CD1c-positive myeloid dendritic cell (primary cell): ENCODE measurements at regions not wholly inside any gene's neighbourhood (a gene's known extent, or its start where the extent isn't known, plus 50 kb on each side); places are given as distances from the start of the nearest gene placed in this dataset.

Source experiments
- DNase-seq: peaks from one replicate; pipeline ENCODE4 v3.0.0-alpha.2; 2016; ENCODE audit errors: extremely low spot score

- DNase-seq, result peak; percentile 21
These were observed 70.2 kb downstream of the CLDN1 start for GRCh38 chr3:190252080-190252479.

DNA sequence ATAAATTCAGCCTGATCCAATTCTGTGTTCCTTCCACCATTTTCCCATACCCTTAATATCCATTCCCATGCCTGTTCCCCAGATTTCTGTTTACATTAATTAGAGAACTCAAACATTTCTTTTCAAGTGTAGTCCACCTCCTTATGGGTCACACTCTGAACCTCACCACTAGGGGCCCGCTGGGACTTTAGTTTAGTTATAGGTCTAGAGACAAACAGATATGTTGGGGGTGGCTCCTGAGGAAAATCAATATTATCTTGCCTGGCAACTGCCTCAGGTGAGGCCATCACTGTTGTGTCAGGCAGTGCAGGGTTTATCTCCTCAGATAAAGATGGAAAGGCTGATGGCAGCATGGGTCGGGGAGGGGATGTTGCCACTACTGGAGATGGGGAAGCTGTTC, 72.8 kb downstream of the CLDN1 start:
- no peak for DNase-seq

DNA sequence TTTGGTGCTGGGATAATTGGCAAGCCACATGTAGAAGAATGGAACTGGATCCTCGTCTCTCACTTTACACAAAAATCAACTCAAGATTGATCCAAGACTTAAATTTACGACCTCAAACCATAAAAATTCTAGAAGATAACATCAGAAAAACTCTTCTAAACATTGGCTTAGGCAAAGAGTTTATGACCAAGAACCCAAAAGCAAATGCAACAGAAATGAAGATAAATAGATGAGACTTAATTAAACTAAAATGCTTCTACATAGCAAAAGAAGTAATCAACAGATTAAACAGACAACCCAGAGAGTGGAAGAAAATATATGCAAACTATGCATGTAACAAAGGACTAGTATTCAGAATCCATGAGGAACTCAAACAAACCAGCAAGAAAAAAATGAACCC, 80.1 kb downstream of the CLDN1 start:
- no peak for DNase-seq

- no peak for DNase-seq
These were observed 82.9 kb downstream of the CLDN1 start for GRCh38 chr3:190239325-190239724.

DNA sequence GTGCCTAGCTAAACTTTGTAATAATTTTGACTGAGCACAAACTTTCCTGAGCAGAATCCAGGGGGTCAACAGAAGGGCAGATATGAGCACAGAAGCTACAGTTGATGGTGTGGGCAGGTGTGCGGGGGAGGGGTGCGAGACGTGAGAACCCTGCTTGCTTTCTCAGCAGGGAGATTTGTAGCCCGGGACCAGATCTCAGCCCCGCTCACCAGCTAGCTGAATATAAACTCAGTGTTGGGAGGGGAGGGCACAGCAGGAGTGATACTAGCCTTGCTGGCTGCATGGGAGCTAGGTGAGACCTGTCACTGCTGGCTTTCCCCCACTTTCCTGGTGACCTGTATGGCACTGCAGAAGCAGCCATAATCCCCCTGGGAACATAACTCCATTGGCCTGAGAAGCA, 83.4 kb downstream of the CLDN1 start:
- no peak for DNase-seq

- no peak for DNase-seq
These were observed 87.6 kb downstream of the CLDN1 start for GRCh38 chr3:190234621-190235020.

GRCh38 chr3:190229632-190230424, 92.4 kb downstream of the CLDN1 start:
- peak; percentile 43 for DNase-seq

DNA sequence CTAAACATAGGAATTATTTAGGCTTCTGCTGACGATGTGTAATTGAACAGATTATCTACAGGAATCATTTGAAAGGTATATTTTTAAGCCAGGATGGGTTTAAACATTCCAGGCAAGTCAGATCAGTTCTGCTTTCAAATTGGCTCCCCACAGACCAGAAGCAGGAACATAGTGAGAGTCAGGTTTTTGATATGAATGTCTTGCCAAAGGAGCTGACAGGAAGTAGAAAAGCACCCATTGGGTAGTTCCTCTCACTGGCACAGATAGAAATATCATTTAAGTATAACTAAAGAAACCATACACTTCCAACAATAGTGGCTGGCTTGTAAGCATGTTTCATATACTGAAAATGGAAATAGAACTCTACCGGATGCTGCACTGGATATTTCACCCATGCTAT, 95.2 kb downstream of the CLDN1 start:
- peak; percentile 68 for DNase-seq

GRCh38 chr3:190224863-190225692, 97.2 kb downstream of the CLDN1 start:
- peak; percentile 59 for DNase-seq

DNA sequence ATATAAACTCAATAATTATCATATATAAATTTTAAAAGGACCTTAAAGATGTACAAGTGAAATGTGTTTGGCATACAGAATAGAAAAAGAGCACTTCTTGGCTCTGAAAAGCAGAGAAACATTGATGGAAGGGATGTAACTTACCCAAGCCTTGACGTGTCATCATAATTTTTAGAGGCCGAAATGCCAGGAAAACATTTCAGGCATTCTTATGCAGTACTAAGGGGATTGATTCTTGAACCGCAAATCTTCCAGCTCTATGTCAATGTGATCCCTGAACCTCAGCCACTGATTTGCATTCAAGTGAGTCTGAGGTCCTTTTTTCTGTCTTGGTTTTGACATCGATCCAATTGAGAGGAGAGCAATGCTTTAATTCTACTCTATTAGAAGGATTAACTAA, 97.8 kb downstream of the CLDN1 start:
- no peak for DNase-seq

DNA sequence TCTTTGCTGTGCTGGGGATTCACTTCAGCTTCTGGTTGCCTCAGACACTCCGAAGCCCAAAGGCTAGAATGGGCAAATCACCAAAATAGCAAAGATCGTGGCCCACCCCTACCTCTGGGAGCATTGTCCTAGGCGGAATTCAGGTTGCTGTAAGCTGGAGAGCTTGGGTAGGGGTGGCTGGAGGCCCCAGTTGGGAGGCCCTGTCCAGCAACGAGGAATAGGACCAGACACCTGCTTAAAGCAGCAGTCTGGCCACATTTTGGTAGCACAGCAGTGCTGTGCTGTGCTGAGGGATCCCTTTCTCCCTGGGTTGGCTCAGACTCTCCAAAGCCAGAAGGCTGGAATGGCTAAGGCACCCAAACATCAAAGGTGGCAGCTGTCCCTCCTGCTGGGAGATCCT, 99.3 kb downstream of the CLDN1 start:
- no peak for DNase-seq

- no peak for DNase-seq
These were observed 99.9 kb downstream of the CLDN1 start for GRCh38 chr3:190222360-190222759.

- no peak for DNase-seq
These were observed 99.7 kb upstream of the P3H2 start for GRCh38 chr3:190220362-190220761.

DNA sequence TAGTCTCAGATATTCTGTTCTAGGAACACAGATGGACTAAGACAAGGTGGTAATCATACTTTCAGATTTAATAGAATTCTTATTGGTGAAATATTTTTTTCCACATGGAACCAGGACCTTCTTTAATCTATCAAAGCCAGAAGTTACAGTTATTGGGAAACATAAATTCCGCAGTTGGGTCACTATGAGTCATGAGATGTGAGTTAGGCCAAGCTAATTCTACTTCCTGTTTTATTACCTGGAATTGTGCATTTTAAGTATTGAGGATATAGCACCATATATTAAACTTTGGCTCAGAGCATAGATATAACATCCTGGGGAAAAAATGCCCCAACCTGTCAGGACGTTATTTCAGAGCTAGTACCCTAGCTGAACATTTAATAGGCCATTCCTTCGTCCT, 96.4 kb upstream of the P3H2 start:
- DNase-seq, result peak; percentile 80

GRCh38 chr3:190213727-190214126, 93.0 kb upstream of the P3H2 start:
- no peak for DNase-seq

DNA sequence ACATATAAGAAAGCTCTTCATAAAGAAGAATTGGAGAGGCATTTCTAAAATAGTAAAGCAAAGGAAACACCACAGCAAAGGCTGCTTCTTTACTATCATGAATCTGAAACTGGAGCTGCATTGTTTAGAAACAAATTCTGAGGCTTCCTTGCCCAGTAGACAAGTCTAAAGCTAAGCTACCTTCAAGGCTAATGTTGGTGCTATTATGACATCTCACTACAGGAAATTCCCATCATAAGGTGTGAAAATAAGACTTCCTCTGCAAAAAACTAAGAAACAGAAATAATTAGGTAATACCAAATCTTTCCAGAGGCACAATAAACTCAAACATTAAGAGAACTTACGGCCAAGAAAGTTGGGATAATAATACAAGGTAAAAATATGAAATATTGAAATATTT, 89.9 kb upstream of the P3H2 start:
- no peak for DNase-seq

GRCh38 chr3:190209533-190209932, 88.8 kb upstream of the P3H2 start:
- DNase-seq, result no peak

- peak; percentile 21 for DNase-seq
These were observed 87.5 kb upstream of the P3H2 start for GRCh38 chr3:190208196-190208595.

DNA sequence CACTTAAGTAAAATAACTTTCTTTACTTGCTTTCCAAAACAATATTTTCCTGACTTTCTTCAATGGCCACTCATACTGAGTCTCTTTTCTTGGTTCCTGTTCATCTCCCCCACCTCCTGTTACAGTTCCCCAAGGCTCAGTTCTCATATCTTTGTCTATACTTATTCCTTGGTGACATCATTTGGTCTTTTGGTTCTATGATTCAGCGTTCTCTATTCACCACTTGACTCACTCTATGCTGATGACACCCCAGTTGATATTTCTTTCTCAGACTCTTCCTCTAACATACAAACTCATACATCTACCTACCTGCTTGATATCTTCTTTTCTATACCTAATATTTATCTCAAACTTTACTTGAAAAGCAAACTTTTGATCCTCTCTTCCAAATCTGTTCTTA, 85.0 kb upstream of the P3H2 start:
- DNase-seq, result peak; percentile 90

- DNase-seq, result no peak
These were observed 83.5 kb upstream of the P3H2 start for GRCh38 chr3:190204200-190204599.

DNA sequence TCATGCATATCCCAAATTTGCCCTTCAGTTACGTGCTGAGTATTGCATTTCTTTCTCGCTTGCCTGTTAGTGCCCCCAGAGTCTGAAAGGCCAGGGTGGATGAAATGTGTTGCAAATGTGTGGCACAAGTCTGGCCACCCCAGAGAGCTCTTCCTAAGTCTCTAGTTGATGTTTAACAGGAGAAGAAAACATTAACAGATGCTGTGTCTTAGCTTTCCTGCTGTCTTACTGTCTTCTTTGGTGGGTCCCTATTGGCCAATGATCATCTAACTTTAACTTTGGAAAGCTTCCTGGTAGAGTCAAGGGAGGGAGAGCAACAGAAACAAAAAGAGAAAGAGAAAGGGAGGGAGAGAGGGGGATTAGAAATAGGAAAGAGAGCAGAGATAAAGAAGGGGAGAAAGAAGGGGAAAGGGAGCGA, 76.7 kb upstream of the P3H2 start:
- no peak for DNase-seq

DNA sequence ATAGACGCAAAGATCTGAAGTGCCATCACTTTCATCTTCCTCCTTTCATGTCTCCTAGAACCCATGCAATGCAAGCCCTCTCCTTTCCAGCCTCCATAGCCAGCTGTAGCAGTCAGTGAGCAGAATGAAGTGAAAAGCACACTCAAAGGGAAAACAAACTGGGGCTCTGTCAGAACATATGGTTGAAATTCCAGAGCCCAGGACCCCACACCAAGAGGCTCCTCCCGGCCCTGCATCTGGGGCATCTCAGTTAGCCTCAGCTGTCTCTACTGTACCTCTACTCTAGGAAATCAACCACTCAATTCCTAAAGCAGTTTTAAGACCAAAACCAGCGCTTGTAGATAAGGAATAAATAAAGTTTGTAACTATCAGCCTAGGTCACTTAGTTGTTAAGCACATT, 73.8 kb upstream of the P3H2 start:
- no peak for DNase-seq

- DNase-seq, result no peak
These were observed 72.5 kb upstream of the P3H2 start for GRCh38 chr3:190193210-190193609.
